DOHH2 (cell line): ENCODE measurements at regions not wholly inside any gene's neighbourhood (a gene's known extent, or its start where the extent isn't known, plus 50 kb on each side); places are given as distances from the start of the nearest gene placed in this dataset.

ENCODE experiments used
- H3F3A ChIP-seq: fragments of 200-600 bp; sonication (generic), shearing (Covaris generic); 2 replicates; pipeline ENCODE4 v1.6.0; 2016; ENCODE audit warnings: antibody characterized with exemption, mild to moderate bottlenecking; ENCODE audit not compliant: control insufficient read depth, insufficient read depth
- H3K27ac ChIP-seq: fragments of 200-600 bp; sonication (generic); 2 replicates; pipeline ENCODE4 v1.5.1; 2014; ENCODE audit warnings: low read depth, mild to moderate bottlenecking, low read length, moderate library complexity
- H3K27me3 ChIP-seq: fragments of 200-600 bp; sonication (generic); 2 replicates; pipeline ENCODE4 v1.6.1; 2014; ENCODE audit warnings: mild to moderate bottlenecking, low read length, mixed read lengths; ENCODE audit not compliant: control insufficient read depth
- H3K36me3 ChIP-seq: fragments of 200-600 bp; sonication (generic); 2 replicates; pipeline ENCODE4 v1.6.1; 2014; ENCODE audit warnings: mild to moderate bottlenecking, low read length, moderate library complexity, mixed read lengths; ENCODE audit not compliant: control insufficient read depth
- H3K4me1 ChIP-seq: fragments of 200-600 bp; sonication (generic); 2 replicates; pipeline ENCODE4 v1.6.1; 2014; ENCODE audit warnings: mild to moderate bottlenecking, low read length, mixed read lengths; ENCODE audit not compliant: control insufficient read depth
- H3K4me2 ChIP-seq: fragments of 200-600 bp; sonication (generic); 2 replicates; pipeline ENCODE4 v1.6.0; 2014; ENCODE audit warnings: mild to moderate bottlenecking, low read length, moderate library complexity
- H3K4me3 ChIP-seq: fragments of 200-600 bp; sonication (generic); 2 replicates; pipeline ENCODE4 v1.5.1; 2014; ENCODE audit warnings: mild to moderate bottlenecking, low read length, mixed read lengths
- H3K79me2 ChIP-seq: fragments of 200-600 bp; sonication (generic); 2 replicates; pipeline ENCODE4 v1.6.1; 2014; ENCODE audit warnings: mild to moderate bottlenecking, low read length, mixed read lengths; ENCODE audit not compliant: control insufficient read depth
- H3K9me2 ChIP-seq: fragments of 200-600 bp; sonication (generic); replicated peaks from 2 replicates; pipeline ENCODE4 v1.6.1; 2014; ENCODE audit warnings: mild to moderate bottlenecking, low read length, mixed read lengths; ENCODE audit not compliant: control insufficient read depth
- H3K9me3 ChIP-seq: fragments of 200-600 bp; sonication (generic); 2 replicates; pipeline ENCODE4 v1.6.1; 2014; ENCODE audit warnings: antibody characterized with exemption, low read length, mixed read lengths; ENCODE audit not compliant: control insufficient read depth, insufficient read depth
- H4K20me1 ChIP-seq: fragments of 200-600 bp; sonication (generic); 2 replicates; pipeline ENCODE4 v1.6.0; 2014; ENCODE audit warnings: low read depth, mild to moderate bottlenecking, antibody characterized with exemption, low read length, moderate library complexity; ENCODE audit not compliant: control insufficient read depth, insufficient read depth
- CTCF ChIP-seq: fragments of 200-600 bp; sonication (generic); IDR thresholded peaks from one replicate; pipeline ENCODE4 v1.5.1; 2014; ENCODE audit warnings: antibody characterized with exemption, mild to moderate bottlenecking, low read depth, low read length; ENCODE audit not compliant: poor library complexity, severe bottlenecking
- EZH2phosphoT487 ChIP-seq: fragments of 200-600 bp; sonication (generic); IDR thresholded peaks from 2 replicates; pipeline ENCODE4 v1.6.1; 2017; ENCODE audit warnings: borderline replicate concordance, mild to moderate bottlenecking, antibody characterized with exemption, low read length, moderate library complexity, mixed read lengths

- H3K9me3 ChIP-seq, result no peaks in the 10 kb centered on the region
- H3K4me3 ChIP-seq, result no peak overlapping the region
- H3K27me3 ChIP-seq, result no peaks in the 10 kb centered on the region
- no peaks in the 10 kb centered on the region for H4K20me1 ChIP-seq
- H3K4me1 ChIP-seq, result no peaks in the 10 kb centered on the region
- no peaks in the 10 kb centered on the region for H3K36me3 ChIP-seq
- H3K9me2 ChIP-seq, result no peaks in the 10 kb centered on the region
- H3F3A ChIP-seq, result no peaks in the 10 kb centered on the region
- H3K79me2 ChIP-seq, result no peaks in the 10 kb centered on the region
- no peak overlapping the region for H3K27ac ChIP-seq
- no peak overlapping the region for H3K4me2 ChIP-seq
- TF ChIP-seq EZH2phosphoT487 (no peak), CTCF (peak; percentile 64)
These were observed 206.6 kb upstream of the RFX3 start for GRCh38 chr9:3732077-3733038.

- H4K20me1 ChIP-seq, result no peaks in the 10 kb centered on the region
- no peaks in the 10 kb centered on the region for H3K27me3 ChIP-seq
- TF ChIP-seq EZH2phosphoT487, result no peak
- no peak for TF ChIP-seq CTCF
- no peak overlapping the region for H3K27ac ChIP-seq
- H3K4me2 ChIP-seq, result no peak overlapping the region
- H3F3A ChIP-seq, result no peaks in the 10 kb centered on the region
- H3K9me3 ChIP-seq, result no peaks in the 10 kb centered on the region
- H3K36me3 ChIP-seq, result no peaks in the 10 kb centered on the region
- H3K4me1 ChIP-seq, result no peaks in the 10 kb centered on the region
- no peaks in the 10 kb centered on the region for H3K9me2 ChIP-seq
- H3K79me2 ChIP-seq, result no peaks in the 10 kb centered on the region
- no peak overlapping the region for H3K4me3 ChIP-seq
These were observed 204.7 kb upstream of the RFX3 start for GRCh38 chr9:3730511-3730922.

- H3K27ac ChIP-seq, result no peak overlapping the region
- no peaks in the 10 kb centered on the region for H3F3A ChIP-seq
- no peak overlapping the region for H3K4me2 ChIP-seq
- H3K4me1 ChIP-seq, result no peaks in the 10 kb centered on the region
- no peaks in the 10 kb centered on the region for H3K27me3 ChIP-seq
- no peaks in the 10 kb centered on the region for H3K36me3 ChIP-seq
- TF ChIP-seq EZH2phosphoT487, result no peak
- H3K9me3 ChIP-seq, result no peaks in the 10 kb centered on the region
- H3K79me2 ChIP-seq, result no peaks in the 10 kb centered on the region
- no peaks in the 10 kb centered on the region for H4K20me1 ChIP-seq
- H3K9me2 ChIP-seq, result no peaks in the 10 kb centered on the region
- no peak overlapping the region for H3K4me3 ChIP-seq
These were observed 195.3 kb upstream of the RFX3 start for GRCh38 chr9:3721096-3721495.

GRCh38 chr9:3719286-3719685 is 193.5 kb upstream of the RFX3 start:
- Histone ChIP-seq H3K4me2 (no peak overlapping the region), H3K36me3 (no peaks in the 10 kb centered on the region), H3K4me3 (no peak overlapping the region), H3K79me2 (no peaks in the 10 kb centered on the region), H3K9me2 (no peaks in the 10 kb centered on the region), H3K9me3 (no peaks in the 10 kb centered on the region), H3K4me1 (no peaks in the 10 kb centered on the region), H3K27me3 (no peaks in the 10 kb centered on the region), H4K20me1 (no peaks in the 10 kb centered on the region), H3K27ac (no peak overlapping the region), H3F3A (no peaks in the 10 kb centered on the region)
- TF ChIP-seq EZH2phosphoT487 (no peak), CTCF (no peak)
